K562 (cell line): ENCODE measurements at regions not wholly inside any gene's neighbourhood (a gene's known extent, or its start where the extent isn't known, plus 50 kb on each side); places are given as distances from the start of the nearest gene placed in this dataset.
A peak's percentile ranks its signal among the peaks of the same experiment; 100 is the strongest.
"Not testable (repeated sequence)": the region's sequence is repeated elsewhere in the genome, so short reads cannot be mapped to it uniquely, and the experiment has no call there.

ENCODE experiments used
- ATAC-seq: fragments of 200-7000 bp; cut with Tn5 transposase; 3 replicates; pipeline ENCODE4 v1.9.1; 2020; ENCODE audit warnings: moderate library complexity
- BruUV-seq: library from RNA; stranded (reverse); fragments of 400-500 nt; replicated peaks from 2 replicates; lab custom pipeline; 2021; lab: Mats Ljungman, UMichigan
- CTCF ChIA-PET: fragments of 300-600 bp; formaldehyde crosslinking; extraction: SDS; loops from one replicate; lab custom pipeline; 2021; ENCODE audit warnings: low intra/inter-chr PET ratio; lab: Yijun Ruan, JAX
- POLR2A ChIA-PET: fragments of 300-600, 350-650 bp; sonication (Branson Sonifier 250); formaldehyde crosslinking; extraction: SDS; loops from one replicate; lab custom pipeline; 2021; ENCODE audit warnings: antibody characterized with exemption, inconsistent platforms; lab: Yijun Ruan, JAX
- DNase-seq, 4 experiments: peaks; one replicate each; pipeline versions ENCODE4 v3.0.0 to v3.0.0-alpha.2; 2011 to 2018; ENCODE audit warnings: low spot score in 3 of 4, mixed read lengths in 3 of 4; ENCODE audit errors: extremely low read depth in 1 of 4
- FAIRE-seq: peaks from 2 replicates; lab custom pipeline; 2011; peaks lifted over from hg19 to GRCh38; lab: Jason Lieb, UNC
- H2AFZ ChIP-seq: 2 replicates; pipeline ENCODE4 v1.6.0; 2011; ENCODE audit warnings: low read depth, low read length, control low read depth, inconsistent platforms
- H3K27ac ChIP-seq: fragments of 200-600 bp; 3 replicates; pipeline ENCODE4 v1.8.0; 2011; ENCODE audit warnings: low read depth, mild to moderate bottlenecking, control low read depth, inconsistent platforms, low read length, moderate library complexity, mixed read lengths; ENCODE audit errors: extremely low read depth
- H3K27me3 ChIP-seq, 2 experiments: fragments of 300-600 bp in 1 of 2; 2 replicates in 1 of 2; 3 replicates in 1 of 2; pipeline versions ENCODE4 v1.6.0 to v1.8.0; 2011; ENCODE audit warnings: inconsistent platforms in 2 of 2, low read length in 2 of 2, mild to moderate bottlenecking in 1 of 2, mixed read lengths in 1 of 2, moderate library complexity in 1 of 2; ENCODE audit not compliant: control insufficient read depth in 2 of 2, insufficient read depth in 2 of 2
- H3K36me3 ChIP-seq: fragments of 300-600 bp; 3 replicates; pipeline ENCODE4 v1.8.0; 2011; ENCODE audit warnings: mild to moderate bottlenecking, low read length, inconsistent platforms; ENCODE audit not compliant: control insufficient read depth, insufficient read depth
- H3K4me1 ChIP-seq, 2 experiments: fragments of 200-600 bp in 1 of 2; replicated peaks in 1 of 2; 2 replicates in 1 of 2; 3 replicates in 1 of 2; pipeline versions ENCODE4 v1.5.1 to v1.8.0; 2011; ENCODE audit warnings: inconsistent platforms in 2 of 2, low read length in 2 of 2, mild to moderate bottlenecking in 1 of 2, mixed read lengths in 1 of 2, moderate library complexity in 1 of 2; ENCODE audit not compliant: control insufficient read depth in 2 of 2, insufficient read depth in 2 of 2
- H3K4me2 ChIP-seq: 2 replicates; pipeline ENCODE4 v1.6.1; 2011; ENCODE audit warnings: low read length, control low read depth, inconsistent platforms, mixed read lengths; ENCODE audit not compliant: insufficient read depth
- H3K4me3 ChIP-seq: fragments of 200-600 bp; sonication (generic), shearing (Covaris generic); 2 replicates; pipeline ENCODE4 v1.5.1; 2016; ENCODE audit warnings: control low read depth, inconsistent platforms
- H3K79me2 ChIP-seq: fragments of 200-600 bp; 3 replicates; pipeline ENCODE4 v1.8.0; 2011; ENCODE audit warnings: low read length, inconsistent platforms; ENCODE audit not compliant: control insufficient read depth, insufficient read depth
- H3K9ac ChIP-seq, 2 experiments: 2 replicates each; pipeline versions ENCODE4 v1.6.0 to v1.6.1; 2011; ENCODE audit warnings: low read depth in 2 of 2, low read length in 2 of 2, control low read depth in 1 of 2, inconsistent platforms in 1 of 2, mild to moderate bottlenecking in 1 of 2, mixed read lengths in 1 of 2; ENCODE audit not compliant: insufficient read depth in 1 of 2
- H3K9me1 ChIP-seq: one replicate; pipeline ENCODE4 v1.6.0; 2011; ENCODE audit warnings: inconsistent platforms, mild to moderate bottlenecking, low read length, moderate library complexity; ENCODE audit not compliant: control insufficient read depth, insufficient read depth
- H3K9me3 ChIP-seq: replicated peaks from 2 replicates; pipeline ENCODE4 v1.5.1; 2011; ENCODE audit warnings: low read depth, low read length, inconsistent platforms; ENCODE audit not compliant: control insufficient read depth, insufficient read depth
- H4K20me1 ChIP-seq: replicated peaks from 2 replicates; pipeline ENCODE4 v1.6.1; 2011; ENCODE audit warnings: low read length, inconsistent platforms, mixed read lengths; ENCODE audit not compliant: control insufficient read depth, insufficient read depth
- HCFC1 ChIP-seq: IDR thresholded peaks from 2 replicates; pipeline ENCODE4 v1.6.1; 2012; ENCODE audit warnings: low read depth, low read length, improper control_type of control experiment
- HDAC3 ChIP-seq: fragments of 450-650 bp; IDR thresholded peaks from 2 replicates; pipeline ENCODE4 v1.6.1; 2018; ENCODE audit warnings: borderline replicate concordance, mild to moderate bottlenecking, moderate library complexity; ENCODE audit not compliant: partially characterized antibody
- HSF4 ChIP-seq: fragments of 250-450 bp; sonication (Bioruptor Pico); IDR thresholded peaks from 2 replicates; pipeline ENCODE4 v2.1.2; 2022; ENCODE audit warnings: mild to moderate bottlenecking, moderate library complexity, borderline replicate concordance
- KLF16 ChIP-seq: IDR thresholded peaks from 2 replicates; pipeline ENCODE4 v1.6.1; 2016; ENCODE audit warnings: antibody characterized with exemption
- NFIC ChIP-seq: fragments of 450-650 bp; IDR thresholded peaks from 2 replicates; pipeline ENCODE4 v1.6.1; 2017; ENCODE audit warnings: mild to moderate bottlenecking, inconsistent platforms
- SMARCE1 ChIP-seq: fragments of 450-650 bp; IDR thresholded peaks from 2 replicates; pipeline ENCODE4 v1.7.1; 2016; ENCODE audit warnings: mild to moderate bottlenecking
- TBL1XR1 ChIP-seq, 2 experiments: IDR thresholded peaks; 2 replicates each; pipeline ENCODE4 v1.6.1; 2012; ENCODE audit warnings: improper control_type of control experiment in 2 of 2, low read length in 2 of 2, mild to moderate bottlenecking in 1 of 2
- TEAD1 ChIP-seq, 2 experiments: fragments of 450-650 bp in 1 of 2; sonication (generic) in 1 of 2; formaldehyde crosslinking; IDR thresholded peaks; 2 replicates each; pipeline versions ENCODE4 v1.4.0 to v1.8.0; 2020 to 2022; ENCODE audit warnings: mild to moderate bottlenecking in 2 of 2, missing genetic modification reagents in 1 of 2
- TRIM24 ChIP-seq, 2 experiments: fragments of 450-650 bp; IDR thresholded peaks; 2 replicates each; pipeline ENCODE4 v1.6.1; 2016
- ZNF146 ChIP-seq: IDR thresholded peaks from one replicate; pipeline ENCODE4 v1.6.1; 2018; ENCODE audit warnings: missing compliant biosample characterization; ENCODE audit not compliant: unreplicated experiment
- WGBS: fragments of 100-300 bp; shearing (Covaris generic); methylation state at CpG from one replicate; pipeline ENCODE4 v1.1.6; 2016; ENCODE audit warnings: low coverage, mixed read lengths; ENCODE audit not compliant: insufficient coverage; ENCODE audit errors: missing lambda C conversion rate; 5-methylcytosine and 5-hydroxymethylcytosine counted together
- in situ Hi-C: fragments of 300-500 bp; cut with MboI; formaldehyde crosslinking; loops from 4 replicates; pipeline ENCODE4 v1.15.0; 2018; ENCODE audit warnings: inconsistent platforms, mixed read lengths
- intact Hi-C: fragments of 100-400 bp; cut with micrococcal nuclease; formaldehyde crosslinking; loops from 2 replicates; pipeline ENCODE4 v1.14.2; 2022

DNA sequence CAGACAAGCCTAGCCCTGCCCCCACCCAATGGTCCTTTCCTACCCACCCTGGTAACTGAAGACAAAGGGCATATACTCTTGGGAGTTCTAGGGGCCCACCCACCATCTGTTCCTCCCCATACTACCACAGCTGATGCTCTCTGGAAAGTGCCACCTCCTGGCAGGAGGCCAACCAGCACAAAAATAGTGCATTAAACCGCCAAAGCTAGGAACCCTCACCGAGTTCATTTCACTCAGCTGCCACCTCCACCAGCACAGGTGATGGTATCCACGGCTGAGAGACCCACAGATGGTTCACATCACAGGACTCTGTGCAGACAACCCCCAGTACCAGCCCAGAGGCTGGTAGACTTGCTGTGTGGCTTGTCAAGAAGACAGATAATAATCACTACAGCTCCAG is 131.5 kb downstream of the FHL5 start:
- CTCF ChIA-PET = not testable (repeated sequence)

DNA sequence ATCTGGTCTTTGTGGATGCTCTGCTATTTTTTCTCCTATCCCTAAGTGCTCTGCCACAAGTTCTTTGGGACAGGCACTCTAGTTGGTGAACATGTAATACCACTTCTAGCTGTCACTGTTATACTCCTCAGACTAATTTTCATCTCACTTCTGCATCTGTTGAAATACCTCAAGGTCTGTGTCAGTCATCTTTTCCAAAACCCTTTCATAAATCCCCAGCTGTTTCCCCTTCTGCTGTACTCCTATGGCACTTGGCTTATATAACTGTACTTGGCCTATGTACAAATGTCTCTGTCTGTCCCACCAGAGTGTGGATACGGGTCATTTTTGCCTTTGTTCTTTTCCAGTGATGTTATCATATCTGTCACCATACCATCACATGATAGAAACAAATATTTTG is 124.2 kb downstream of the FHL5 start:
- Histone ChIP-seq H3K4me3 (no peak overlapping the region), H3K9ac (no peak overlapping the region), H2AFZ (no peak overlapping the region), H3K79me2 (no peaks in the 10 kb centered on the region), H3K36me3 (no peaks in the 10 kb centered on the region)
- in situ Hi-C loops = no loop called here
- no peak for ATAC-seq
- no peak for TF ChIP-seq TRIM24 (IDR thresholded peaks at IDR 0.05)
- TF ChIP-seq KLF16 = no peak
- no peak for TF ChIP-seq TEAD1 (CRISPR knock-in tag; IDR thresholded peaks at IDR 0.05)
- TF ChIP-seq HCFC1 = no peak
- TF ChIP-seq HDAC3 = no peak
- no peak for TF ChIP-seq SMARCE1
- no peak for TF ChIP-seq HSF4 (CRISPR knock-in tag)
- TF ChIP-seq ZNF146 (CRISPR knock-in tag) = no peak
- no peak for TF ChIP-seq TBL1XR1 (IDR thresholded peaks at IDR 0.05; ENCODE audit: low read length in 2 of 2)
- TF ChIP-seq, all 486 proteins: peak for 0
- DNase-seq (no peak), FAIRE-seq (no peak)
- Histone ChIP-seq H4K20me1 (no peaks in the 10 kb centered on the region), H3K4me1 (no peaks in the 10 kb centered on the region), H3K9me3 (no peaks in the 10 kb centered on the region), H3K4me2 (no peak overlapping the region), H3K9me1 (no peaks in the 10 kb centered on the region), H3K27ac (no peak overlapping the region), H3K27me3 (no peaks in the 10 kb centered on the region)
- WGBS = 0% methylated on average over 1 of the region's 1 CpG
- BruUV-seq = no TSS peak
- ChIA-PET CTCF (no interaction called here), POLR2A (no interaction called here)
- intact Hi-C loops = no loop called here

More for the DNA sequence above, 131.5 kb downstream of the FHL5 start:
- FAIRE-seq, in situ Hi-C loops, DNase-seq, H3K9ac ChIP-seq, H3K4me1 ChIP-seq, H3K36me3 ChIP-seq, H3K4me3 ChIP-seq, ATAC-seq, H3K9me3 ChIP-seq, H3K27ac ChIP-seq, H3K9me1 ChIP-seq, H3K79me2 ChIP-seq, intact Hi-C loops, H3K4me2 ChIP-seq, H2AFZ ChIP-seq, H4K20me1 ChIP-seq, H3K27me3 ChIP-seq, BruUV-seq: not testable (repeated sequence)
- WGBS = 0% methylated on average over 2 of the region's 3 CpGs
- TF ChIP-seq NFIC = 0 out of 2 replicates have a peak, but pooled peaks have one; percentile 31
- POLR2A ChIA-PET = interaction anchor here (0.9 kb wide), 1 partner anchor 24 kb away, joined by 4 read pairs; no protein-coding TSS in a partner anchor
